Spleen (tissue), 7 donors: ENCODE measurements at regions not wholly inside any gene's neighbourhood (a gene's known extent, or its start where the extent isn't known, plus 50 kb on each side); places are given as distances from the start of the nearest gene placed in this dataset.

Source experiments
- CTCF ChIP-seq, 11 experiments: fragments of 200-600 bp in 7 of 11; fragments of 450-650 bp in 4 of 11; sonication (generic) in 4 of 11; IDR thresholded peaks in 8 of 11; conservative IDR thresholded peaks in 3 of 11; 1 replicate in 7 of 11; 2 replicates in 4 of 11; pipeline versions ENCODE4 v1.4.0 to v1.8.0; 2016 to 2021; ENCODE audit warnings: antibody characterized with exemption in 11 of 11, inconsistent platforms in 4 of 11, mild to moderate bottlenecking in 1 of 11
- POLR2AphosphoS5 ChIP-seq, 3 donors: sonication (generic); formaldehyde crosslinking; IDR thresholded peaks; one replicate each; pipeline ENCODE4 v1.5.1; 2017; ENCODE audit warnings: antibody characterized with exemption in 3 of 3
- donor health status: DM: no; HTN: no; CAD: no; lungs with moderate emphysema.
- donor health status: DM: no; HTN: no; CAD: no.
- donor health status: DM: no; HTN: no; CAD: no.

DNA sequence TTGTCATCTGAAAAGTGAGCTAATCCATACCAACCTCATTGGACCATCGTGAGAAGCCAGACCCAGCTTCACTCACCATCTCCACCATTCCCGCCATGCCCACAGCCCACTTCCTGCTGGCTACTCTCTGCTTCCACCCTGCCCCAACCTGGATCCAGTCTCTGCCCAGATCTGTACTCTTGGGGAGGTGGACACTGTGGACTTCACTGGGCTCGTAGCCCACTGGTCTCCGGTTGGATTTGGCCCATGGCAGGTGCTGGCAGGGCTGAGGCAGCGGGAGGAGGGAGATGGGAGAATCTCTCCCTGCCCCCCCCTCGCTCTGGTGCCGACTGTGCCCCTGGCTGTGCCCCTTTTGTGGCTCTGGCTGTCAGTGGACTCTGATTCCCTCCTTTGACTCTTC is 193.8 kb downstream of the ABHD5 start:
- TF ChIP-seq CTCF (IDR thresholded peaks at IDR 0.05 in 8 of 11, conservative IDR thresholded peaks at IDR 0.05 in 3 of 11) (no peak), POLR2AphosphoS5 (IDR thresholded peaks at IDR 0.05) (no peak)
